Spleen (tissue), 7 donors: ENCODE measurements at regions not wholly inside any gene's neighbourhood (a gene's known extent, or its start where the extent isn't known, plus 50 kb on each side); places are given as distances from the start of the nearest gene placed in this dataset.

ENCODE experiments used
- CTCF ChIP-seq, 11 experiments: fragments of 200-600 bp in 7 of 11; fragments of 450-650 bp in 4 of 11; sonication (generic) in 4 of 11; IDR thresholded peaks in 8 of 11; conservative IDR thresholded peaks in 3 of 11; 1 replicate in 7 of 11; 2 replicates in 4 of 11; pipeline versions ENCODE4 v1.4.0 to v1.8.0; 2016 to 2021; ENCODE audit warnings: antibody characterized with exemption in 11 of 11, inconsistent platforms in 4 of 11, mild to moderate bottlenecking in 1 of 11
- POLR2AphosphoS5 ChIP-seq, 3 donors: sonication (generic); formaldehyde crosslinking; IDR thresholded peaks; one replicate each; pipeline ENCODE4 v1.5.1; 2017; ENCODE audit warnings: antibody characterized with exemption in 3 of 3
- donor health status: DM: no; HTN: no; CAD: no; lungs with moderate emphysema.
- donor health status: DM: no; HTN: no; CAD: no.
- donor health status: DM: no; HTN: no; CAD: no.

GRCh38 chr11:134882141-134882540, 470.1 kb upstream of the B3GAT1 start:
- TF ChIP-seq POLR2AphosphoS5 (IDR thresholded peaks at IDR 0.05): no peak
- TF ChIP-seq CTCF (IDR thresholded peaks at IDR 0.05 in 8 of 11, conservative IDR thresholded peaks at IDR 0.05 in 3 of 11): no peak
